Type B pancreatic cell (in vitro differentiated cells): ENCODE measurements at regions not wholly inside any gene's neighbourhood (a gene's known extent, or its start where the extent isn't known, plus 50 kb on each side); places are given as distances from the start of the nearest gene placed in this dataset.

Experiments used
- DNase-seq: peaks from one replicate; pipeline ENCODE4 v3.0.0; 2021; ENCODE audit warnings: mixed read lengths; ENCODE audit not compliant: unreplicated experiment; ENCODE audit errors: extremely low spot score
- H3K27ac Mint-ChIP-seq: 2 replicates; pipeline ENCODE4 v1.8.0; 2021; ENCODE audit warnings: mild to moderate bottlenecking, mixed read lengths
- H3K27me3 Mint-ChIP-seq: 2 replicates; pipeline ENCODE4 v1.8.0; 2021; ENCODE audit warnings: mixed read lengths
- H3K36me3 Mint-ChIP-seq: 2 replicates; pipeline ENCODE4 v1.8.0; 2021; ENCODE audit warnings: mixed read lengths
- H3K4me1 Mint-ChIP-seq: one replicate; pipeline ENCODE4 v1.8.0; 2021; ENCODE audit warnings: mixed read lengths; ENCODE audit not compliant: unreplicated experiment
- H3K4me3 Mint-ChIP-seq: 2 replicates; pipeline ENCODE4 v1.8.0; 2021; ENCODE audit warnings: mild to moderate bottlenecking, mixed read lengths
- H3K9me3 Mint-ChIP-seq: 2 replicates; pipeline ENCODE4 v1.8.0; 2021; ENCODE audit warnings: mixed read lengths
- TF ChIP-seq, protein P1 (sequence below): fragments of 200-600 bp; sonication (generic); conservative IDR thresholded peaks from 2 replicates; pipeline ENCODE4 v1.5.0; 2021; ENCODE audit warnings: antibody characterized with exemption, mild to moderate bottlenecking

DNA sequence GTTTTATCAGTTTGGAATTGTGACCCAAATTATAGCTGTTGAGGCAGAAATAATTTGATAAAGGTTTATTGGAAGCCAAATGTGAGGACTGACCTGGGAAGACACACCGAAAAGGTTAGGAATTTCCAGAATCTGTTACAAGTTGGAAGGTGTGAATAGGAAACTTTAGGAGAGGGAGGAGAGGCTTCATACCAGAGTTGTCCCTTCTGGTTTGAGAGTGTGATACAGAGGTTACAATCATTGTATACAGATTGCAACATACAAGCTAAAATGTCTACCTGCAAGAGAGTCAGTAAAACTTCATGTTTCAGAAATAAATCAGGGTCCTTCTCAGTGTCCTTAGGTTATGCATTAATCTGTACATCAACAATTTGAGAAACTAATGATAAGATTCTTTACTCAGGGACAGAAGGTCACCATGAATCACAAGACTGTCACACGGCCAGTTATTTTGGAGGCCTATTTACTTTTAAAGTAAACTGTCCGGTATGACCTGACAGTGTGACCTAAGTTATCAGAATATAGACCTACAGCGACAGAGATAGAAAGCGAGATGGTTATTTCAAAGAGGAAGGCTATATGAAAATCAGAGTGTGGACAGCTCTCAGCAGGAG lies 204.9 kb upstream of the CTNND2 start:
- Mint-ChIP-seq H3K36me3 (no peaks in the 10 kb centered on the region), H3K4me3 (no peak overlapping the region), H3K27ac (no peak overlapping the region), H3K27me3 (no peaks in the 10 kb centered on the region), H3K9me3 (no peaks in the 10 kb centered on the region), H3K4me1 (no peaks in the 10 kb centered on the region)
- TF ChIP-seq, protein P1, sequence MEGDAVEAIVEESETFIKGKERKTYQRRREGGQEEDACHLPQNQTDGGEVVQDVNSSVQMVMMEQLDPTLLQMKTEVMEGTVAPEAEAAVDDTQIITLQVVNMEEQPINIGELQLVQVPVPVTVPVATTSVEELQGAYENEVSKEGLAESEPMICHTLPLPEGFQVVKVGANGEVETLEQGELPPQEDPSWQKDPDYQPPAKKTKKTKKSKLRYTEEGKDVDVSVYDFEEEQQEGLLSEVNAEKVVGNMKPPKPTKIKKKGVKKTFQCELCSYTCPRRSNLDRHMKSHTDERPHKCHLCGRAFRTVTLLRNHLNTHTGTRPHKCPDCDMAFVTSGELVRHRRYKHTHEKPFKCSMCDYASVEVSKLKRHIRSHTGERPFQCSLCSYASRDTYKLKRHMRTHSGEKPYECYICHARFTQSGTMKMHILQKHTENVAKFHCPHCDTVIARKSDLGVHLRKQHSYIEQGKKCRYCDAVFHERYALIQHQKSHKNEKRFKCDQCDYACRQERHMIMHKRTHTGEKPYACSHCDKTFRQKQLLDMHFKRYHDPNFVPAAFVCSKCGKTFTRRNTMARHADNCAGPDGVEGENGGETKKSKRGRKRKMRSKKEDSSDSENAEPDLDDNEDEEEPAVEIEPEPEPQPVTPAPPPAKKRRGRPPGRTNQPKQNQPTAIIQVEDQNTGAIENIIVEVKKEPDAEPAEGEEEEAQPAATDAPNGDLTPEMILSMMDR, result no peak
- no peak for DNase-seq

DNA sequence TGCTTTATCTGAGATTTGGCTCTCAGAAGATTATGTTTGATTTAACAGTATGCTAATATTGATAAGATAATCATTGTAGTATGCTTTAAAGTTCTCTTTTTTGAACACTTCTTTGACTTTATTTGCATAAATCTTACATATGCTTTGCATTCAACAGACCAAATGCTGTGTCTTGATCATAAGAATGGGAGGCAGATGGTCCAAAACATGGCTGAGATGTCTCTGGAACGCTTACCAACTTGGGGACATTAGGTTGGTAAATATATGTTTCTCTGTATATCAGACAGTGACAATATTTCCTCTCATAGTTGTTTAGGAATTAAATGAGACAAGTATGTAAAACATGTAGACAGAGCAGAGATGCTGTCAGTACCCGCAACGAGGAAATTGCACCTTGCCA lies 197.9 kb upstream of the CTNND2 start:
- Mint-ChIP-seq H3K27ac (no peak overlapping the region), H3K36me3 (no peaks in the 10 kb centered on the region), H3K27me3 (no peaks in the 10 kb centered on the region), H3K9me3 (no peaks in the 10 kb centered on the region), H3K4me1 (no peaks in the 10 kb centered on the region), H3K4me3 (no peak overlapping the region)
- DNase-seq, result no peak
- TF ChIP-seq, protein P1, result no peak

DNA sequence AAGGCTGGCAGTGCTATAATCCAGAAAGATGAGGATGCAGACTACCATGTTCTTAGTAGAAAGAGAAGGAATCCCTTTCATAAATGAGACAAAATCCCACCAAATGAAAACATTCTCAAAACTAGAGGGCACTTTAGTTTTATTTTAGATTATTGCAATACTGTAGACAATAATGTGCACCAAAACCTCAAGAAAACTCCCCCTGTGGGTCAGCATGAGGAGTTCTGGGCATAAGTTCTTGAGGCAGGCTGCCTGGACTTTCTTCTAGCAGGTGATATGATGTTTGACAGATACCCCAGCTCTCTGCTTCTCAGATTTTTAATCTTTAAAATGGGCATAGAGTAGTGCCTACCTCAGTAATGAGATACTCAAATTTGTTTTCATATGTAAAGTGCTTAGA lies 196.3 kb upstream of the CTNND2 start:
- H3K27me3 Mint-ChIP-seq, result no peaks in the 10 kb centered on the region
- TF ChIP-seq, protein P1, result peak; percentile 30

DNA sequence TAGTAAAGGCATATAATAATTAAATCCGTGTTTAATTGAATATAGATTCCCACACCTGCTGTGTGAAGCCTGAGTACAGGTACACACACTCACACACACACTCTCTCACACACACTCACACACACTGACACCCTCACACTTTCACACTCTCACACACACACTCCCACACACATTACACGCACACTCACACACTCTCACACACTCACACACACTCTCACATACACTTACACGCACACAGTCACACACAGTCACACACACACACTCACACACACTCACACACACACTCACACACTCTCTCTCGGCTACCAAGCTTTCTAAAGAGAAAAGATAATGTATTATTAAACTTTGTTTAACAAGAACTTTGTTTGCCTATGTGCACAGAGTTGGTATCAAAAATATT lies 195.1 kb upstream of the CTNND2 start:
- no peak for DNase-seq
- Mint-ChIP-seq H3K36me3 (no peaks in the 10 kb centered on the region), H3K4me1 (no peaks in the 10 kb centered on the region), H3K27me3 (no peaks in the 10 kb centered on the region), H3K9me3 (no peaks in the 10 kb centered on the region), H3K4me3 (no peak overlapping the region), H3K27ac (no peak overlapping the region)
- TF ChIP-seq, protein P1, result no peak

More for the DNA sequence above, 196.3 kb upstream of the CTNND2 start:
- no peak overlapping the region for H3K4me3 Mint-ChIP-seq
- no peak overlapping the region for H3K27ac Mint-ChIP-seq
- H3K4me1 Mint-ChIP-seq, result no peaks in the 10 kb centered on the region
- no peaks in the 10 kb centered on the region for H3K9me3 Mint-ChIP-seq
- DNase-seq, result no peak
- no peaks in the 10 kb centered on the region for H3K36me3 Mint-ChIP-seq

DNA sequence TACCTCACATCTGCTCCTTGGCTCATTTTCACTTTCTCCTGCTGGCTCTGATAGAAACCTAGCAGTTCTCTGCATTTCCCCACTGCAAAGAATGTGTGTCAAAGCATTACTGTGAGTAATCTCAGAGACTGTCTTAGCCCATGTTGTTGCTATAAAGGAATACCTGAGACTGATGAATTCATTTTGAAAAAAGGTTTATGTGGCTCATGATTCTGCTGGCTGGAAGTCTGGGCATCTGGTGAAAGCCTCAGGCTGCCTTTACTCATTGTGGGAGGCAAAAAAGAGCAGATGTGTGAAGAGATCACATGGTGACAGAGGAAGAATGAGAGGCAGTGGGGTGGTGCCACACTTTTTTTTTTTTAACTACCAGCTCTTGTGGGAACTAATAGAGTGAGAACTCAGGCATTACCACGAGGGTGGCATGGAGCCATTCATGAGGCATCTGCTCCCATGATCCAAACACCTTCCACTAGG lies 191.6 kb upstream of the CTNND2 start:
- no peak overlapping the region for H3K4me3 Mint-ChIP-seq
- no peaks in the 10 kb centered on the region for H3K4me1 Mint-ChIP-seq
- no peak for DNase-seq
- no peaks in the 10 kb centered on the region for H3K27me3 Mint-ChIP-seq
- no peak overlapping the region for H3K27ac Mint-ChIP-seq
- H3K36me3 Mint-ChIP-seq, result no peaks in the 10 kb centered on the region
- peaks cover 5% of the 10 kb centered on the region for H3K9me3 Mint-ChIP-seq
- TF ChIP-seq, protein P1, result no peak
